ENCODE measurements at regions not wholly inside any gene's neighbourhood (a gene's known extent, or its start where the extent isn't known, plus 50 kb on each side); places are given as distances from the start of the nearest gene placed in this dataset.

DNA sequence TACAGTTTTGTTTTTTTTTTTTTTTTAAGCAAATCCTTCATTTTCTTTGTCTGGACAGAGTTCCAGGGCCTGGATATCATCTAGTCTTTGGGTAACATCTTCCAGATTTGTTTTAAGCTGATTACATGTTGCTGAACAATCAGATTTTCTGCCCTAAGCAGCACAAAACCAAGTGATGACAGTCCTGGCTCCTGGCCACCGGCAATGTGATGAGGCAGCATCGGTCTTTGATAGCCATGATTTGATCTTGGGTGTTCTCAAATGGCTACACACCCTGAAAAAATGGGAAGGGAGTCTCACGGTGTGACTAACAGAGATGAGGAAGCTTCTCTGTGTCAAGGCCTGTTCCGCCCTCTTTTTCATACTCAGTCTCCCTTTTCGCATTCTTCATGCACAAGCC, 708.6 kb upstream of the ZEB2 start:
- Histone ChIP-seq H3K27me3 (no peaks in the 10 kb centered on the region), H3K9me3 (no peaks in the 10 kb centered on the region), H3K36me3 (no peaks in the 10 kb centered on the region), H3K4me1 (ENCODE audit: control insufficient read depth in 1 of 2, insufficient read depth in 1 of 2, low read depth in 1 of 2, low read length in 1 of 2) (no peaks in the 10 kb centered on the region), H3K27ac (no peak overlapping the region), H3K4me3 (ENCODE audit: low read depth in 1 of 2, low read length in 1 of 2) (no peak overlapping the region)
- TF ChIP-seq, protein P1, sequence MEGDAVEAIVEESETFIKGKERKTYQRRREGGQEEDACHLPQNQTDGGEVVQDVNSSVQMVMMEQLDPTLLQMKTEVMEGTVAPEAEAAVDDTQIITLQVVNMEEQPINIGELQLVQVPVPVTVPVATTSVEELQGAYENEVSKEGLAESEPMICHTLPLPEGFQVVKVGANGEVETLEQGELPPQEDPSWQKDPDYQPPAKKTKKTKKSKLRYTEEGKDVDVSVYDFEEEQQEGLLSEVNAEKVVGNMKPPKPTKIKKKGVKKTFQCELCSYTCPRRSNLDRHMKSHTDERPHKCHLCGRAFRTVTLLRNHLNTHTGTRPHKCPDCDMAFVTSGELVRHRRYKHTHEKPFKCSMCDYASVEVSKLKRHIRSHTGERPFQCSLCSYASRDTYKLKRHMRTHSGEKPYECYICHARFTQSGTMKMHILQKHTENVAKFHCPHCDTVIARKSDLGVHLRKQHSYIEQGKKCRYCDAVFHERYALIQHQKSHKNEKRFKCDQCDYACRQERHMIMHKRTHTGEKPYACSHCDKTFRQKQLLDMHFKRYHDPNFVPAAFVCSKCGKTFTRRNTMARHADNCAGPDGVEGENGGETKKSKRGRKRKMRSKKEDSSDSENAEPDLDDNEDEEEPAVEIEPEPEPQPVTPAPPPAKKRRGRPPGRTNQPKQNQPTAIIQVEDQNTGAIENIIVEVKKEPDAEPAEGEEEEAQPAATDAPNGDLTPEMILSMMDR (IDR thresholded peaks at IDR 0.05): no peak

DNA sequence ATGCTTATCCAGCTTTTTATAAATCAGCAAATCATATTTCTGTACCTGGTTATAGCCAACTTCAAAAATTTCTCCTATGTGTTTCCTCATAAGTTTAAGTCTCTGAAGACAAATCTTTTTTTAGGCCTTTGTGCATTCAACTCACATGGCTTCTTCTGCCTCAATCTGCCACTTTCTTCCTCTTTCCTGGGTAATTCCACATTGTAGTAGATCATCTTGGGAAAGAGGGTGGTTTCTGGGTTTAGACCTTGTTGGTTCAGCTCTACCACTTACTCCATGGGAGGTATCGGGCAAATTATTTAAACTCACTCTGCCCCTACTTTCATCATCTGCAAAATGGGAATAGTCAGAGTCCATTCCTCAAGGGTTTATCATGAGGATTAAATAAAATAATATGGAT, 707.0 kb upstream of the ZEB2 start:
- Histone ChIP-seq H3K36me3 (no peaks in the 10 kb centered on the region), H3K4me3 (ENCODE audit: low read depth in 1 of 2, low read length in 1 of 2) (no peak overlapping the region), H3K4me1 (ENCODE audit: control insufficient read depth in 1 of 2, insufficient read depth in 1 of 2, low read depth in 1 of 2, low read length in 1 of 2) (no peaks in the 10 kb centered on the region), H3K9me3 (no peaks in the 10 kb centered on the region), H3K27me3 (no peaks in the 10 kb centered on the region), H3K27ac (no peak overlapping the region)
- TF ChIP-seq, protein P1 (IDR thresholded peaks at IDR 0.05): no peak

- no peaks in the 10 kb centered on the region for H3K9me3 ChIP-seq
- no peaks in the 10 kb centered on the region for H3K36me3 ChIP-seq
- H3K4me1 ChIP-seq (ENCODE audit: control insufficient read depth in 1 of 2, insufficient read depth in 1 of 2, low read depth in 1 of 2, low read length in 1 of 2): no peaks in the 10 kb centered on the region
- no peaks in the 10 kb centered on the region for H3K27me3 ChIP-seq
- H3K27ac ChIP-seq: no peak overlapping the region
- H3K4me3 ChIP-seq (ENCODE audit: low read depth in 1 of 2, low read length in 1 of 2): no peak overlapping the region
- TF ChIP-seq, protein P1 (IDR thresholded peaks at IDR 0.05): no peak
Observed at GRCh38 chr2:145221516-145221915, 701.6 kb upstream of the ZEB2 start.

- H3K4me3 ChIP-seq (ENCODE audit: low read depth in 1 of 2, low read length in 1 of 2): no peak overlapping the region
- TF ChIP-seq, protein P1 (IDR thresholded peaks at IDR 0.05): no peak
- no peaks in the 10 kb centered on the region for H3K36me3 ChIP-seq
- H3K4me1 ChIP-seq (ENCODE audit: control insufficient read depth in 1 of 2, insufficient read depth in 1 of 2, low read depth in 1 of 2, low read length in 1 of 2): no peaks in the 10 kb centered on the region
- H3K27me3 ChIP-seq: no peaks in the 10 kb centered on the region
- no peaks in the 10 kb centered on the region for H3K9me3 ChIP-seq
- no peak overlapping the region for H3K27ac ChIP-seq
Observed at GRCh38 chr2:145221032-145221431, 701.1 kb upstream of the ZEB2 start.

- Histone ChIP-seq H3K4me1 (ENCODE audit: control insufficient read depth in 1 of 2, insufficient read depth in 1 of 2, low read depth in 1 of 2, low read length in 1 of 2) (no peaks in the 10 kb centered on the region), H3K27me3 (no peaks in the 10 kb centered on the region), H3K4me3 (ENCODE audit: low read depth in 1 of 2, low read length in 1 of 2) (no peak overlapping the region), H3K27ac (no peak overlapping the region), H3K36me3 (no peaks in the 10 kb centered on the region), H3K9me3 (no peaks in the 10 kb centered on the region)
- TF ChIP-seq, protein P1 (IDR thresholded peaks at IDR 0.05): no peak
Observed at GRCh38 chr2:145220496-145220895, 700.6 kb upstream of the ZEB2 start.

DNA sequence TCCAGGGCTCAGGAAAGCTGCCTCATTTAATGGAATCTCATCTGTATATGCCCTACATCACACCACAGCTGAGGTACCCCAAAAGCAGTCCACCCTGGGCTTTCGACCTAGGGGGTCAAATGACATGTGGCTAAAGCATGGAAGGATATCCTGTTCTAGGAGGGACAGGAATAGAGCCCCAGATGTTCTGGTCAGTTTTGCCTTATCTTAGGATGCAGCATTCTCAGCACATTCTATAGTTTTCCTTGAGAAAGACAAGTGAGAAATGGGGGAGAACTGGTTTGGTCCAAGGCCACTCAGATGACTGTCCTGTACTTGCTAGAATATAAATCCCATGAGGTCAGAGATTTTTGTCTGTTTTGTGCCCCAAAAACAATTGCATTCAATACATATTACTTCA, 688.0 kb upstream of the ZEB2 start:
- H3K9me3 ChIP-seq: no peaks in the 10 kb centered on the region
- H3K36me3 ChIP-seq: no peaks in the 10 kb centered on the region
- no peak overlapping the region for H3K27ac ChIP-seq
- no peaks in the 10 kb centered on the region for H3K27me3 ChIP-seq
- no peaks in the 10 kb centered on the region for H3K4me1 ChIP-seq (ENCODE audit: control insufficient read depth in 1 of 2, insufficient read depth in 1 of 2, low read depth in 1 of 2, low read length in 1 of 2)
- TF ChIP-seq, protein P1 (IDR thresholded peaks at IDR 0.05): no peak
- no peak overlapping the region for H3K4me3 ChIP-seq (ENCODE audit: low read depth in 1 of 2, low read length in 1 of 2)

All from neutrophil (primary cell).